Loucy (cell line): ENCODE measurements at regions not wholly inside any gene's neighbourhood (a gene's known extent, or its start where the extent isn't known, plus 50 kb on each side); places are given as distances from the start of the nearest gene placed in this dataset.

Experiments used
- CTCF ChIP-seq: fragments of 200-600 bp; sonication (generic); conservative IDR thresholded peaks from 2 replicates; pipeline ENCODE4 v1.5.1; 2014; ENCODE audit warnings: mild to moderate bottlenecking, antibody characterized with exemption, low read length
- EZH2phosphoT487 ChIP-seq: fragments of 200-600 bp; IDR thresholded peaks from 2 replicates; pipeline ENCODE4 v1.6.1; 2018; ENCODE audit warnings: antibody characterized with exemption, mild to moderate bottlenecking, moderate library complexity, borderline replicate concordance

GRCh38 chr7:7125963-7126362 is 56.4 kb upstream of the C1GALT1 start:
- no peak for TF ChIP-seq CTCF
- no peak for TF ChIP-seq EZH2phosphoT487
